ENCODE measurements at regions not wholly inside any gene's neighbourhood (a gene's known extent, or its start where the extent isn't known, plus 50 kb on each side); places are given as distances from the start of the nearest gene placed in this dataset.

DNA sequence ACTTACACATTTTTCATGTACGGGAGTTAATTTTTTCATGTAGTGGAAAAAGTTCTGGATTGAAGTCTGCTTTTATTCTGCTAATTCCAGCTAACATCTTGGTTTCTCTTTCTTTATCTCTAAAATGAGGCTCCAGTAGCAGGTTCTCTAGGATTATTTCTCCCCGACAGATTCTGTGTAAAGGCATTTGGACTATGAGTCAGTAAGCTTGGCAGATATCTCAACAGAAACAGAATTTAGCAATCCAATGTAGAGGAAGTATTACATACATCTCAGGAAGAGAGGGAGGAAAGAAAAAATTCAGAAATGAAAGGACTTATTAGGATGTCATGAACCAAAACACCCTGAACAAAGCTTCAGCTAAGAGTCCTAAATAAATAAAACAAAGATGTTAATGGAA lies 1682.3 kb upstream of the TENM3 start:
- no peak overlapping the region for H2AFZ ChIP-seq (ENCODE audit: low read length, unreplicated experiment)
- no peaks in the 10 kb centered on the region for H3K79me2 ChIP-seq (ENCODE audit: control insufficient read depth, insufficient read depth, low read length, unreplicated experiment)
- H3K4me1 ChIP-seq (ENCODE audit: control insufficient read depth, insufficient read depth, low read length, unreplicated experiment) = no peaks in the 10 kb centered on the region
- H3K27ac ChIP-seq (ENCODE audit: low read depth, low read length) = no peak overlapping the region
- no peaks in the 10 kb centered on the region for H3K36me3 ChIP-seq (ENCODE audit: insufficient read depth, low read length)
- no peak overlapping the region for H3K4me3 ChIP-seq (ENCODE audit: low read depth, low read length)
- no peaks in the 10 kb centered on the region for H3K27me3 ChIP-seq (ENCODE audit: insufficient read depth, low read length)

DNA sequence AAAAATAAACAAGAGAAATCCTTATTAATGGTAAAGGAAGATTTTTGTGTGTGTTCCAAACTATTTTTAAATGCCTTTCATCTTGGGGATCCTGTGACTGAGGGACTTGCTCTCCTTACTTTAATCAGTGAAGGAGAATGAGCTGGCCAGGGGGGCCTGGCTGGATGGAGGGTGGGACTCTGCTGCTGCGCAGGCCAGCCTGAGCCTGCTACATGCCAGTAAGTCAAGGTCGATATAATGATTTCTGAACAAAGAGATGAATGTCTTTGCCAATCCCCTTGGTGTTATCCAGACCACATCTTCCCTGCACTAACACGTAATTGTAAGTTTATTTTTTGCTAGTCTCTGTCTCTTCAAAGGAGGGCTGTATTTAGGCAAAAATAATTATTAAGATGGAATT lies 1679.2 kb upstream of the TENM3 start:
- H3K4me1 ChIP-seq (ENCODE audit: control insufficient read depth, insufficient read depth, low read length, unreplicated experiment) = no peaks in the 10 kb centered on the region
- no peak overlapping the region for H3K4me3 ChIP-seq (ENCODE audit: low read depth, low read length)
- H2AFZ ChIP-seq (ENCODE audit: low read length, unreplicated experiment) = no peak overlapping the region
- H3K79me2 ChIP-seq (ENCODE audit: control insufficient read depth, insufficient read depth, low read length, unreplicated experiment) = no peaks in the 10 kb centered on the region
- no peaks in the 10 kb centered on the region for H3K36me3 ChIP-seq (ENCODE audit: insufficient read depth, low read length)
- H3K27ac ChIP-seq (ENCODE audit: low read depth, low read length) = no peak overlapping the region
- no peaks in the 10 kb centered on the region for H3K27me3 ChIP-seq (ENCODE audit: insufficient read depth, low read length)

DNA sequence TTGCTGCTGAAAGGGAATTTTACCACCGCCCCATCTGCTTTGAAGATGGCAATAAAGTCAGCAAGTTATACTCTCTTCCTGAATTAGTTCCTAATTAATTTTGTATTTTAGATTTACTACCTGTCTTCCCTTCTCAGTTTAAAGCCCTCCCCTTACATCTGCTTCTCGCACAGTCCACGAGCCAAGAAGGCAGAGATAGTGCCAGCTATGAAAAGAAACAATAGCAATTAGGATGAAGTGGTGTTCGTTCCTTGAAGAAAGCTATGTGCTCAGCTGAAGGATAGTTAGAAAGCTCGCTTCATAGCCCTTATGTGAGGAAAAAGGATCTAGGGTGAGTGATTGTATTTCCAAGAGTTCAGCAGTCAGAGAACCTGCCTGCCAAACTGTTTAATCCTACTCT lies 1678.8 kb upstream of the TENM3 start:
- no peaks in the 10 kb centered on the region for H3K27me3 ChIP-seq (ENCODE audit: insufficient read depth, low read length)
- H3K27ac ChIP-seq (ENCODE audit: low read depth, low read length) = no peak overlapping the region
- H3K4me3 ChIP-seq (ENCODE audit: low read depth, low read length) = no peak overlapping the region
- no peaks in the 10 kb centered on the region for H3K79me2 ChIP-seq (ENCODE audit: control insufficient read depth, insufficient read depth, low read length, unreplicated experiment)
- H2AFZ ChIP-seq (ENCODE audit: low read length, unreplicated experiment) = no peak overlapping the region
- no peaks in the 10 kb centered on the region for H3K36me3 ChIP-seq (ENCODE audit: insufficient read depth, low read length)
- no peaks in the 10 kb centered on the region for H3K4me1 ChIP-seq (ENCODE audit: control insufficient read depth, insufficient read depth, low read length, unreplicated experiment)

DNA sequence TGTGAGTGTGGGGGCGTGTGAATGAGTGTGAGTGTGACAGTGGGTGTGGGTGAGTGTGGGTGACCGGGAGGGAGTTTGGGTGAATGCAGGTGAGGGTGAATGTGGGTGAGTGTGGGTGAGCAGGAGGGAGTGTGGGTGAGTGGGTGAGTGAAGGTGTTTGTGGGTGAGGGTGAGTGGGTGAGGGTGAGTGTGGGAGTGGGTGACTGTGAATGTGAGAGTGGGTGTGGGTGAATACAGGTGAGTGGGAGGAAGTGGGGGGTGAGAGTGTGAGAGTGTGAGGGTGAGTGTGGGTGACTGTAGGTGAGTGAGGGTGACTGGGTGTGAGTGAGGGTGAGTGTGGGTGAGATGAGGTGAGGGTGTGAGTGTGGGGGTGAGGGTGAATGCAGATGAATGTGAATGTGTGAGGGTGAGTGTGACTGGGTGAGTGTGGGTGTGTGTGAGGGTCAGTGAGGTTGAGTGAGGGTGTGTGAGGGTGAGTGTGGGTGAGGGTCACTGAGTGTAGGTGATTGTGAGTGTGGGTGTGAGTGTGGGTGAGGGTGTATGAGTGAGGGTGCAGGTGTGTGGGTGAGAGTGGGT lies 1677.3 kb upstream of the TENM3 start:
- no peak overlapping the region for H2AFZ ChIP-seq (ENCODE audit: low read length, unreplicated experiment)
- H3K27me3 ChIP-seq (ENCODE audit: insufficient read depth, low read length) = no peaks in the 10 kb centered on the region
- H3K4me1 ChIP-seq (ENCODE audit: control insufficient read depth, insufficient read depth, low read length, unreplicated experiment) = no peaks in the 10 kb centered on the region
- H3K79me2 ChIP-seq (ENCODE audit: control insufficient read depth, insufficient read depth, low read length, unreplicated experiment) = no peaks in the 10 kb centered on the region
- no peak overlapping the region for H3K27ac ChIP-seq (ENCODE audit: low read depth, low read length)
- H3K4me3 ChIP-seq (ENCODE audit: low read depth, low read length) = no peak overlapping the region
- H3K36me3 ChIP-seq (ENCODE audit: insufficient read depth, low read length) = no peaks in the 10 kb centered on the region

DNA sequence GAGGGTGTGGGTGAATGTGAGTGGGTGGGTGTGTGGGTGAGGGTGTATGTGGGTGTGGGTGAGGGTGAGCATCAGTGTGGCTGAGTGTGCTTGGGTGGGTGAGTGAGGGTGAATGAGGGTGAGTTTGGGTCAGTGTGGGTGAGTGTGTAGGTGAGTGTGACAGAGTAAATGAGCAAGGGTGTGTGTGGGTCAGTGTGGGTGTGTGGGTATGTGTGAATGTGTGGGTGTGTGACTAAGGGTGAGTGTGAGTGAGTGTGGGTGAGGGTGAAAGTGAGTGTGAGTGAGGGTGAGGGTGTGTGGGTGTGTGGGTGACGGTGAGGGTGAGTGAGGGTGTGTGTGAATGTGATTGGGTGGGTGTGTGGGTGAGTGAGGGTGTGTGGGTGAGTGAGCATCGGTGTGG lies 1676.7 kb upstream of the TENM3 start:
- no peaks in the 10 kb centered on the region for H3K36me3 ChIP-seq (ENCODE audit: insufficient read depth, low read length)
- no peak overlapping the region for H3K27ac ChIP-seq (ENCODE audit: low read depth, low read length)
- no peak overlapping the region for H2AFZ ChIP-seq (ENCODE audit: low read length, unreplicated experiment)
- H3K27me3 ChIP-seq (ENCODE audit: insufficient read depth, low read length) = no peaks in the 10 kb centered on the region
- H3K4me1 ChIP-seq (ENCODE audit: control insufficient read depth, insufficient read depth, low read length, unreplicated experiment) = no peaks in the 10 kb centered on the region
- H3K79me2 ChIP-seq (ENCODE audit: control insufficient read depth, insufficient read depth, low read length, unreplicated experiment) = no peaks in the 10 kb centered on the region
- H3K4me3 ChIP-seq (ENCODE audit: low read depth, low read length) = no peak overlapping the region

DNA sequence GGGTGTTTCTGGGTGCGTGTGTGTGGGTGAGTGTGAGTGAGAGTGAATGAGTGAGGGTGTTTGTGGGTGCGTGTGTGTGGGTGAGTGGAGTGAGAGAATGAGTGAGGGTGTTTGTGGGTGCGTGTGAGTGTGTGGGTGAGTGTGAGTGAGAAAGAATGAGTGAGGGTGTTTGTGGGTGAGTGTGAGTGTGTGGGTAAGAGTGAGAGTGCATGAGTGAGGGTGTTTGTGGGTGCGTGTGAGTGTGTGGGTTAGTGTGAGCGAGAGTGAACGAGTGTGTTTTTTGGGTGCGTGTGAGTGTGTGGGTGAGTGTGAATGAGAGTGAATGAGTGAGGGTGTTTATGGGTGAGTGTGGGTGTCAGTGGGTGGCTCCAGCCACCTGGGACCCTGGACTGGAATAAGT lies 1676.1 kb upstream of the TENM3 start:
- no peak overlapping the region for H3K27ac ChIP-seq (ENCODE audit: low read depth, low read length)
- no peaks in the 10 kb centered on the region for H3K79me2 ChIP-seq (ENCODE audit: control insufficient read depth, insufficient read depth, low read length, unreplicated experiment)
- H3K4me1 ChIP-seq (ENCODE audit: control insufficient read depth, insufficient read depth, low read length, unreplicated experiment) = no peaks in the 10 kb centered on the region
- no peak overlapping the region for H2AFZ ChIP-seq (ENCODE audit: low read length, unreplicated experiment)
- no peaks in the 10 kb centered on the region for H3K27me3 ChIP-seq (ENCODE audit: insufficient read depth, low read length)
- no peaks in the 10 kb centered on the region for H3K36me3 ChIP-seq (ENCODE audit: insufficient read depth, low read length)
- H3K4me3 ChIP-seq (ENCODE audit: low read depth, low read length) = no peak overlapping the region

DNA sequence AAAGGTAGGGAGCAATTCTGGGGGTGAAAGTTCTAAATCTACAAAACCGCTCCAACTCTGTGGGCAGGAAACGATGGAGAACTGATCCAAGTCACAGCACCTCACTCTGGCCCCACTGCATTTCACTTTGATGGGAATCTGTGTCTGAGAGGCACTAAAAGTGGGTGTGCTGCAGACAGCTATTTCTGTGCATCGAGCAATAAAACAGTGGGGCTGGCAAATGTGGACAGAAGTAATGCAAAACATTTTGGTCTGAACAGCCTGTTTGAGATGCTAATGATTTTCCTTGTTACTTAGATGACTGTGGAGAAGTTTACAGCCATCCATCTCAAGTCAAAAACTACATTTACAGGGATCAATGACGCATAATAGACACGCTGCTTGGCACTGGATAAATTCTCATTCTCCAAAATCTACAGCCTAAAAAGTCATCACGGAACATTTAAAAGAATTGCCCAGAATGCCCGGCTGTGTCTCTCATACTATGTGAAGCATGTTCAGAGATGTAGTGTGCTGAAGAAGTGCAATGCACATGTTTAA lies 1671.6 kb upstream of the TENM3 start:
- Histone ChIP-seq H3K27ac (ENCODE audit: low read depth, low read length) (no peak overlapping the region), H2AFZ (ENCODE audit: low read length, unreplicated experiment) (no peak overlapping the region), H3K4me1 (ENCODE audit: control insufficient read depth, insufficient read depth, low read length, unreplicated experiment) (no peaks in the 10 kb centered on the region)

DNA sequence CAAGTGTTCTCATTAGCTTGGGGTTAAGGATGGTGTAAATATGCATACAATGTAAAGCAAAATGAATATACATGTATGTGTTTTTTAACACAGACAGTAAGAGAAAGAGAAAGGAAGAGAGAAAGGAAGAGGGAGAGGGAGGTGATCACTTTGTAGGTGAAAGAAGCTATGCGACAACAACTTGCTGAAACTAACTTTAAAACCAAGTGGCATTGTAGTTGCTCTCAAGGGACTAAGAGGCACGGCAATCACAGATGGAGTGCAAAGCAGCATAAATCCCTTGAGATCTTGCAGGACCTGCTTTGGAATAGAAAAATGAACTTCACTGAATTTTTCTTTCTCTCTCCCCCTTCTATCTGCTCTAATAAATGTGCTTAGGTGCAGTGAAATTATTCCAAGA lies 1665.0 kb upstream of the TENM3 start:
- Histone ChIP-seq H3K4me1 (ENCODE audit: control insufficient read depth, insufficient read depth, low read length, unreplicated experiment) (no peaks in the 10 kb centered on the region), H2AFZ (ENCODE audit: low read length, unreplicated experiment) (no peak overlapping the region), H3K27ac (ENCODE audit: low read depth, low read length) (no peak overlapping the region), H3K4me3 (ENCODE audit: low read depth, low read length) (no peak overlapping the region), H3K79me2 (ENCODE audit: control insufficient read depth, insufficient read depth, low read length, unreplicated experiment) (no peaks in the 10 kb centered on the region), H3K36me3 (ENCODE audit: insufficient read depth, low read length) (no peaks in the 10 kb centered on the region), H3K27me3 (ENCODE audit: insufficient read depth, low read length) (no peaks in the 10 kb centered on the region)

More for the DNA sequence above, 1671.6 kb upstream of the TENM3 start:
- Histone ChIP-seq H3K79me2 (ENCODE audit: control insufficient read depth, insufficient read depth, low read length, unreplicated experiment) (no peaks in the 10 kb centered on the region), H3K36me3 (ENCODE audit: insufficient read depth, low read length) (no peaks in the 10 kb centered on the region), H3K27me3 (ENCODE audit: insufficient read depth, low read length) (no peaks in the 10 kb centered on the region), H3K4me3 (ENCODE audit: low read depth, low read length) (no peak overlapping the region)

DNA sequence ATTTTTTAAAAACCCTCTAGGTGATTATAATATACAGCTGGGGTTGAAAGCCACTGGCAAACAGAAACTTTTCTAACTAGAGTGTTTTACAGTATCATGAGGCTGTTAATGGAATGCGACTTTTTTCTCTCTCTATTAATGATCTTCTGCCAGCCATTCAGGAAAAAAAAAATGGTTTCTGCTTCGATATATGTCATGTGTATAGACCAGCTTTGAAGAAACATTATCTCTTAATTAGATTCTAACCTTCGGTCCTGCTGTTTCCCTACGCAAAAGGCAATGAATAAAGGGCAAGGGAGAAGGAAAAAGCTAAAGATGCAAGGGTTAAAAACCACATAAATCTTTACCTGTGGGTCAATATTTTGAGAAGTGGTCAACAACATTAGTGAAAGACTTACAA lies 1662.1 kb upstream of the TENM3 start:
- Histone ChIP-seq H3K79me2 (ENCODE audit: control insufficient read depth, insufficient read depth, low read length, unreplicated experiment) (no peaks in the 10 kb centered on the region), H3K36me3 (ENCODE audit: insufficient read depth, low read length) (no peaks in the 10 kb centered on the region), H3K27me3 (ENCODE audit: insufficient read depth, low read length) (no peaks in the 10 kb centered on the region), H3K4me1 (ENCODE audit: control insufficient read depth, insufficient read depth, low read length, unreplicated experiment) (no peaks in the 10 kb centered on the region), H3K4me3 (ENCODE audit: low read depth, low read length) (no peak overlapping the region), H3K27ac (ENCODE audit: low read depth, low read length) (no peak overlapping the region), H2AFZ (ENCODE audit: low read length, unreplicated experiment) (no peak overlapping the region)

DNA sequence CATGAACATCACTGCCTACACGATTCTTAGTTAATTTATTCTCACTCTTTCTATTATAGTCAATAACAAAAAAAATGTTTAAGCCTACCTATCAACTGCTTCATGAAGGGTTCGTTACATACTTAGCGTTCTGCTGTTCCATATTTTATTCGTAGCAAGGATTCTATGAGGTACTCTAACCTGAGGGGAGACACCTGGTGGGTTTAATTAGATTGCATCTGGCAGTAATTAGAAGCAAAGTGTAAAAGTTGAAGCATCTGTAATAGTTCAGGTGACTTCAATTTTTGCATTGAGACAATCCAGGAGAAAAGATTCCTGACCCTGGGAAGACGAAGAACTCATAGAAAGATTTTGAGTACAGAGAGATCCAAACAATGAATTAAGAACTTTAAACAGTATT lies 1655.8 kb upstream of the TENM3 start:
- H3K79me2 ChIP-seq (ENCODE audit: control insufficient read depth, insufficient read depth, low read length, unreplicated experiment) = no peaks in the 10 kb centered on the region
- no peak overlapping the region for H3K4me3 ChIP-seq (ENCODE audit: low read depth, low read length)
- H2AFZ ChIP-seq (ENCODE audit: low read length, unreplicated experiment) = no peak overlapping the region
- H3K27ac ChIP-seq (ENCODE audit: low read depth, low read length) = no peak overlapping the region
- H3K4me1 ChIP-seq (ENCODE audit: control insufficient read depth, insufficient read depth, low read length, unreplicated experiment) = no peaks in the 10 kb centered on the region
- H3K27me3 ChIP-seq (ENCODE audit: insufficient read depth, low read length) = no peaks in the 10 kb centered on the region
- no peaks in the 10 kb centered on the region for H3K36me3 ChIP-seq (ENCODE audit: insufficient read depth, low read length)

DNA sequence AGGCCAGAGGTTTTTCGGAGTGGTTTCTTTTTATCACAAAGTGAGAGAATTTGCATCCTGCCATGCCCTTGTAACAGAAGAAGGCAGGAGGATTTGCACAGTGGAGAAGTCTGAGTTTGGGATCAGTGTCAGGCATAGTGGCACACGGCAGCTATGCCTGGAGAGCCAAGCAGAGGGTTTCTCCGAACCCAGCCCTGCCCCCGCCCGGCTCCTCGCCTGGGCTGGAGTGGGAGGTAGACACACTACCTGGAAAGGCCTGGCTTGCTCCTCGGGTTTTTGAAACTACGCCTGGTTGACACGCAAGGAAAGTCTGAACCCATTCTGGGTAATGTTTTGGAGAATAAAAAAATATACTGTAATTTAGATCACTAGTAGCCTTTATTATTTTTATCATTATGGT lies 1653.6 kb upstream of the TENM3 start:
- Histone ChIP-seq H3K27ac (ENCODE audit: low read depth, low read length) (no peak overlapping the region), H2AFZ (ENCODE audit: low read length, unreplicated experiment) (no peak overlapping the region), H3K79me2 (ENCODE audit: control insufficient read depth, insufficient read depth, low read length, unreplicated experiment) (no peaks in the 10 kb centered on the region), H3K27me3 (ENCODE audit: insufficient read depth, low read length) (no peaks in the 10 kb centered on the region), H3K36me3 (ENCODE audit: insufficient read depth, low read length) (no peaks in the 10 kb centered on the region), H3K4me3 (ENCODE audit: low read depth, low read length) (no peak overlapping the region), H3K4me1 (ENCODE audit: control insufficient read depth, insufficient read depth, low read length, unreplicated experiment) (no peaks in the 10 kb centered on the region)
